Hematopoietic multipotent progenitor cell treated with erythropoietin and hydrocortisone succinate and interleukin-3 and kit ligand, for 17 days (in vitro differentiated cells): ENCODE measurements at regions not wholly inside any gene's neighbourhood (a gene's known extent, or its start where the extent isn't known, plus 50 kb on each side); places are given as distances from the start of the nearest gene placed in this dataset.

Experiments
- DNase-seq: peaks from one replicate; pipeline ENCODE4 v3.0.0-alpha.2; 2015; ENCODE audit warnings: low spot score

GRCh38 chr3:168844894-168845482 is 749.3 kb upstream of the GOLIM4 start:
- DNase-seq: no peak

- no peak for DNase-seq
Measured at GRCh38 chr3:168844472-168844871, 748.7 kb upstream of the GOLIM4 start.

GRCh38 chr3:168843481-168843880 is 747.8 kb upstream of the GOLIM4 start:
- DNase-seq: no peak

- no peak for DNase-seq
Measured at GRCh38 chr3:168839653-168840052, 743.9 kb upstream of the GOLIM4 start.

GRCh38 chr3:168834558-168834957 is 738.8 kb upstream of the GOLIM4 start:
- DNase-seq: no peak

- DNase-seq: no peak
Measured at GRCh38 chr3:168828943-168829342, 733.2 kb upstream of the GOLIM4 start.

- no peak for DNase-seq
Measured at GRCh38 chr3:168828536-168828935, 732.8 kb upstream of the GOLIM4 start.

GRCh38 chr3:168828014-168828413 is 732.3 kb upstream of the GOLIM4 start:
- no peak for DNase-seq

GRCh38 chr3:168824107-168824506 is 728.4 kb upstream of the GOLIM4 start:
- DNase-seq: no peak

- no peak for DNase-seq
Measured at GRCh38 chr3:168823466-168823865, 727.7 kb upstream of the GOLIM4 start.

GRCh38 chr3:168820810-168821415 is 725.2 kb upstream of the GOLIM4 start:
- no peak for DNase-seq

GRCh38 chr3:168817177-168817576 is 721.5 kb upstream of the GOLIM4 start:
- DNase-seq: no peak

- no peak for DNase-seq
Measured at GRCh38 chr3:168815946-168816345, 720.2 kb upstream of the GOLIM4 start.

- no peak for DNase-seq
Measured at GRCh38 chr3:168813225-168813802, 717.6 kb upstream of the GOLIM4 start.

- no peak for DNase-seq
Measured at GRCh38 chr3:168812234-168812633, 716.5 kb upstream of the GOLIM4 start.

- no peak for DNase-seq
Measured at GRCh38 chr3:168808596-168808995, 712.9 kb upstream of the GOLIM4 start.

GRCh38 chr3:168807448-168807847 is 711.7 kb upstream of the GOLIM4 start:
- no peak for DNase-seq

- no peak for DNase-seq
Measured at GRCh38 chr3:168806871-168807270, 711.1 kb upstream of the GOLIM4 start.

- DNase-seq: no peak
Measured at GRCh38 chr3:168803536-168803935, 707.8 kb upstream of the GOLIM4 start.

GRCh38 chr3:168802766-168803165 is 707.0 kb upstream of the GOLIM4 start:
- DNase-seq: no peak

- no peak for DNase-seq
Measured at GRCh38 chr3:168801794-168802193, 706.1 kb upstream of the GOLIM4 start.

- no peak for DNase-seq
Measured at GRCh38 chr3:168796339-168796738, 700.6 kb upstream of the GOLIM4 start.

- DNase-seq: no peak
Measured at GRCh38 chr3:168794427-168794826, 698.7 kb upstream of the GOLIM4 start.

- DNase-seq: no peak
Measured at GRCh38 chr3:168782193-168782592, 686.5 kb upstream of the GOLIM4 start.
